Right ventricle myocardium superior (tissue), 1 donor: ENCODE measurements at regions not wholly inside any gene's neighbourhood (a gene's known extent, or its start where the extent isn't known, plus 50 kb on each side); places are given as distances from the start of the nearest gene placed in this dataset.

ENCODE experiments used
- ATAC-seq: fragments of 200-7000 bp; cut with Tn5 transposase; one replicate; pipeline ENCODE4 v1.9.1; 2020; ENCODE audit warnings: mild to moderate bottlenecking; ENCODE audit not compliant: poor library complexity
- DNase-seq: peaks from one replicate; pipeline ENCODE4 v3.0.0-alpha.2; 2020
- intact Hi-C: fragments of 100-400 bp; cut with DNase I; formaldehyde crosslinking; loops from one replicate; pipeline ENCODE4 v1.11.2; 2022
- donor health status: DM: no; HTN: yes; CAD: no; lungs with severe emphysema.

- ATAC-seq (no peak), DNase-seq (no peak)
- intact Hi-C loops, result no loop called here
Observed at GRCh38 chr7:142379201-142379885, 121.5 kb upstream of the PRSS58 start.

GRCh38 chr7:142377567-142377966 is 119.7 kb upstream of the PRSS58 start:
- ATAC-seq (no peak), DNase-seq (no peak)
- intact Hi-C loops, result no loop called here

- DNase-seq, result no peak
- no peak for ATAC-seq
- intact Hi-C loops, result no loop called here
Observed at GRCh38 chr7:142376356-142376997, 118.6 kb upstream of the PRSS58 start.

GRCh38 chr7:142375710-142376313 is 118.0 kb upstream of the PRSS58 start:
- no peak for ATAC-seq
- intact Hi-C loops, result no loop called here
- no peak for DNase-seq

GRCh38 chr7:142372727-142373126 is 114.9 kb upstream of the PRSS58 start:
- ATAC-seq (peak; percentile 83), DNase-seq (no peak)
- intact Hi-C loops, result no loop called here

GRCh38 chr7:142371586-142372377 is 113.9 kb upstream of the PRSS58 start:
- no peak for ATAC-seq
- DNase-seq, result no peak
- intact Hi-C loops, result no loop called here

GRCh38 chr7:142365410-142365842 is 107.6 kb upstream of the PRSS58 start:
- DNase-seq (no peak), ATAC-seq (no peak)
- intact Hi-C loops, result no loop called here

- DNase-seq, result no peak
- intact Hi-C loops, result no loop called here
- no peak for ATAC-seq
Observed at GRCh38 chr7:142364551-142364950, 106.7 kb upstream of the PRSS58 start.

- ATAC-seq (no peak), DNase-seq (no peak)
- intact Hi-C loops, result no loop called here
Observed at GRCh38 chr7:142362349-142362748, 104.5 kb upstream of the PRSS58 start.

- peak; percentile 82 for ATAC-seq
- no peak for DNase-seq
- intact Hi-C loops, result no loop called here
Observed at GRCh38 chr7:142359694-142360279, 101.9 kb upstream of the PRSS58 start.

GRCh38 chr7:142357953-142358520 is 100.2 kb upstream of the PRSS58 start:
- no peak for DNase-seq
- ATAC-seq, result peak; percentile 75
- intact Hi-C loops, result no loop called here

- no peak for DNase-seq
- no peak for ATAC-seq
- intact Hi-C loops, result no loop called here
Observed at GRCh38 chr7:142356166-142356565, 98.3 kb upstream of the PRSS58 start.

- ATAC-seq (no peak), DNase-seq (no peak)
- intact Hi-C loops, result no loop called here
Observed at GRCh38 chr7:142355328-142355727, 97.5 kb upstream of the PRSS58 start.

GRCh38 chr7:142353147-142354060 is 95.5 kb upstream of the PRSS58 start:
- DNase-seq (no peak), ATAC-seq (no peak)
- intact Hi-C loops, result no loop called here

- no peak for ATAC-seq
- intact Hi-C loops, result no loop called here
- DNase-seq, result no peak
Observed at GRCh38 chr7:142352543-142352942, 94.7 kb upstream of the PRSS58 start.

- ATAC-seq (no peak), DNase-seq (no peak)
- intact Hi-C loops, result no loop called here
Observed at GRCh38 chr7:142351145-142351544, 93.3 kb upstream of the PRSS58 start.

GRCh38 chr7:142349670-142350405 is 92.0 kb upstream of the PRSS58 start:
- intact Hi-C loops, result no loop called here
- DNase-seq, result no peak
- no peak for ATAC-seq
